Activated T-cell treated with anti-CD3 and anti-CD28 coated beads, Interleukin-2, amount 50 U/mL, for 4 hours (primary cell): ENCODE measurements at regions not wholly inside any gene's neighbourhood (a gene's known extent, or its start where the extent isn't known, plus 50 kb on each side); places are given as distances from the start of the nearest gene placed in this dataset.

Experiments
- ATAC-seq, 2 donors: fragments of 200-7000 bp; cut with Tn5 transposase; one replicate each; pipeline ENCODE4 v1.10.0; 2021
- DNase-seq: peaks from one replicate; pipeline ENCODE4 v3.0.0-alpha.2; 2020
- H3K27me3 Mint-ChIP-seq: one replicate; pipeline ENCODE4 v1.8.0; 2021; ENCODE audit warnings: low read depth, mixed read lengths
- H3K36me3 Mint-ChIP-seq: one replicate; pipeline ENCODE4 v1.8.0; 2022; ENCODE audit warnings: mixed read lengths; ENCODE audit not compliant: insufficient read depth
- H3K4me1 Mint-ChIP-seq: one replicate; pipeline ENCODE4 v1.8.0; 2021; ENCODE audit warnings: low read depth, mixed read lengths
- H3K4me3 Mint-ChIP-seq: one replicate; pipeline ENCODE4 v1.8.0; 2021; ENCODE audit warnings: mild to moderate bottlenecking, moderate library complexity, mixed read lengths
- H3K9me3 Mint-ChIP-seq: one replicate; pipeline ENCODE4 v1.8.0; 2021; ENCODE audit warnings: mixed read lengths

DNA sequence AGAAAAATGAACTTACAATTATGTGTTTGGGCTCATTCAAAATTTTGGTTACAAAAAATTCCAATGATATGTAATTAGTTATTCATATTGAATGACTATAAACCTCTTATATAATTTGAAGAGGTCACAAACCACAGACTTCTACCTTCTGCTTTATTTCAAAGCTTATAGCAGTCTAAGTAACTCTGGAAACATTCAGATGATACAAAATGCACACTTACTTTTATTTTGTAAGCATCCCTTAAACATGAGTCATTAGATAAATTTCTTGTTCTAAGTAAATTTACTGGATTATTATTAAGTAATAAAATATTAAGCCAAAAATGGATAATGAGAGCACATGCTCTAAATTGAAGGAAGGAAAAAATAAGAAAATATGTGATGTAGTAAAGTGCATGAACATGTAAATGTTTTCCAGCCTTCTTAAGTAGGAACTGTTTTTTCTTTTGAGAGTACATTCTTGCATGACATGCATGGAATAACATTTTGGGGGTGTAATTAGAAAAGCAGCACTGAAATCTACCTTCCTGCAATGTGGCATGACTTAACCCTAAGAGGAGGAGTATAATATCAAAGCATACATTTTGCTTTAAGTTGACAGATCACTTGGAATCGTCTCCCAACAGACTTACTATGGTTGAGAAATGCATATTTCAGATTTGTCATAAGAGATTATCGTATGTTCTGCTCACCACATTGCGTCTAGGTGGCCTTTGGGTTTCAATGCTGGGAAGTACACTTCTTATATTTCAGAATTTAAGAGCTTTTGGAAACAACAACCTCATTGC lies 372.7 kb upstream of the HSF2 start:
- peaks cover 4% of the 10 kb centered on the region for H3K4me1 Mint-ChIP-seq
- no peak for DNase-seq
- H3K36me3 Mint-ChIP-seq, result no peaks in the 10 kb centered on the region
- H3K27me3 Mint-ChIP-seq, result no peaks in the 10 kb centered on the region
- ATAC-seq, result no peak
- H3K4me3 Mint-ChIP-seq, result no peak overlapping the region
- H3K9me3 Mint-ChIP-seq, result no peaks in the 10 kb centered on the region

DNA sequence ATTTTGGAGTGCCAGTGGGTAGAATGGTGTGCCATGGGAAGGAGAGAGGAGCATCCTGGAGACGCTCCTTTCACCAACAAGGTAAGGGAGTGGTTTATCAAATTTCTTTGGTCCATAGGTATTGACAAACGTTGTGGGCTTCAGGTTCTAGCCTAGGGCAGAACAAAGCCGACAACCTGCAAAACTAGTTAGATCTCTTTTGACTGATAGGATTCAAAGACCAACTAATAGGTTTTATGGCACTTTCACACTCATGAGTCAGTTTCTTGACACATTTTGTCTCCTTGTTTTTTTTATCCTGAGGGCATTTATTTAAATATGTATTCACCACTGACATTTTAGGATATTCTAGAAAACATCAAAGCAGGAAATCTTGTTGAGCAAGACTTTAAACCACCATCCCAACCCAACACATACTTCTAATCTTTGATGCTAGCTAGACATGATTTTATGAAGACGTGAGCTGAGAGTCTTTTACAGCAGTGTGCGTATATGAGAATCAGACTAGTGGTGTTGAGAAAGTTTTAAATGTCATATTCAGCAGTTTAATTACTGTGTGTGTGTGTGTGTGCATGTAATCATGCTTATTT lies 370.4 kb upstream of the HSF2 start:
- Mint-ChIP-seq H3K4me1 (peaks cover 4% of the 10 kb centered on the region), H3K36me3 (no peaks in the 10 kb centered on the region), H3K27me3 (no peaks in the 10 kb centered on the region), H3K9me3 (no peaks in the 10 kb centered on the region), H3K4me3 (no peak overlapping the region)
- no peak for DNase-seq
- no peak for ATAC-seq

DNA sequence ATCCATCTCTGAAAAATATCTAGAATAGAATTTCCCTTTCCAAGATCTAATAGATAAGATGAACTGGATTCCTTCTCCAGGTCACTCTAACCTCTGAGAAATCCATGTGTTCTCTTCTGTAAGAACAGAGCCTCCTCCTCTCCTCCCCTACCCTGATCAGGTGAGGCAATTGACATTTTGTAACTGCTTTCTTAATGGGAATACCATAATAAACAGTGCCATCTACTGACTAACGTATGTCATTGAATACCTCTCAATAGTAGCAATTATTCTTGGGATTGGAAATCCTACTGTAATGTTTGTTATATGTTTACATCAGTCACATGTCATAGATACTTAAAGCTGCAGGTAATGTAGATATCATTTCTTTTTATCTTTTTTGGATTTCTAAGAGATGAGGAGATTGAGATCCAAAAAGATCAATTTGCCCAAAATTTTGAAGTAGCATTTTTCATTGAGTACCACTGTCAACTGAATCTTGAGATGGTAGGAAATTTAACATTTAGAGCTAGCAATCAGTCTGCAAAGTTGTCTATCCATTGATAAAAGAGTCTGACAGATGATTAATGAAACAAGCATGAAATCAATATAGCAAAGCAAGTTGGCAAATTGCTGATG lies 365.8 kb upstream of the HSF2 start:
- H3K27me3 Mint-ChIP-seq, result no peaks in the 10 kb centered on the region
- no peak overlapping the region for H3K4me3 Mint-ChIP-seq
- H3K9me3 Mint-ChIP-seq, result no peaks in the 10 kb centered on the region
- no peak for DNase-seq
- H3K4me1 Mint-ChIP-seq, result no peaks in the 10 kb centered on the region
- no peaks in the 10 kb centered on the region for H3K36me3 Mint-ChIP-seq
- peak in 1 of 2 donors; percentile 50 for ATAC-seq

DNA sequence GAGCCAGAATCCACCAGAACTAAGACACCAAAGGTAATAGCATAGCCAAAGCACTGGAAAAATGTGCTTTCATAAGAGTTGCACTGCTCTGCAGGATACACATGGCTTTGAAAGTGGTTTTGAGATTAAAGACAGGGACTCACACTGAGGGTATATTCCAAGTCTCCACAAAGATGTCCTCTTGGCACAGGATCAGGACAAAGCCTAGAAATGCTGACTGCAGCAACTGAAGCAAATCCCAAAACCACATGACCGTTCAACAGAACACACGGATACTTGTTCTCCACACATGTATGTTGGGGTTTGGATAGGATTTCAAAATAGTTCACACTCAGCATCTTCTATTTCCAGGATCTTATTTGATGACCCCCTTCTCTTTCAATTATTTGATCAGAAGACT lies 364.3 kb upstream of the HSF2 start:
- DNase-seq (no peak), ATAC-seq (no peak)
- Mint-ChIP-seq H3K36me3 (no peaks in the 10 kb centered on the region), H3K4me3 (no peak overlapping the region), H3K27me3 (no peaks in the 10 kb centered on the region), H3K4me1 (no peaks in the 10 kb centered on the region), H3K9me3 (no peaks in the 10 kb centered on the region)

DNA sequence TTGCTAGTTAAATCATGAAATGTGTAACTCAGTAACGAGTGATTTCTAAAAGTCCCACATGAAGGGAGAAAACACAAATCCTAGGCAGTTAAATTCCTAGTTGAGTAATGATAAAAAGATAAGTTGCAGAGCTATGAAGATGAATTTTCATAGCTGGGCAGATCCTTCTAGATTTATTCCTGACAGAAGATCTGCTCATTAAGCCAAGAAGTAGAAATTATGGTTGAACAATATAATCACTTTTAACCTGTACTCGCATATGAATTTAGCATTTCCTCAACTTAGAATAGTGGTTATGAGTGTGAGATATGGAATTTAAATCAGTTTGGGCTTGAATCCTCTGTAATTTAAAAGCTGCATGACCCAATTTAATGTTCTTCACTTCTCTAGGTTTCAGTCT lies 359.2 kb upstream of the HSF2 start:
- Mint-ChIP-seq H3K36me3 (no peaks in the 10 kb centered on the region), H3K9me3 (no peaks in the 10 kb centered on the region), H3K4me3 (no peak overlapping the region), H3K4me1 (no peaks in the 10 kb centered on the region), H3K27me3 (no peaks in the 10 kb centered on the region)
- DNase-seq (no peak), ATAC-seq (no peak)

DNA sequence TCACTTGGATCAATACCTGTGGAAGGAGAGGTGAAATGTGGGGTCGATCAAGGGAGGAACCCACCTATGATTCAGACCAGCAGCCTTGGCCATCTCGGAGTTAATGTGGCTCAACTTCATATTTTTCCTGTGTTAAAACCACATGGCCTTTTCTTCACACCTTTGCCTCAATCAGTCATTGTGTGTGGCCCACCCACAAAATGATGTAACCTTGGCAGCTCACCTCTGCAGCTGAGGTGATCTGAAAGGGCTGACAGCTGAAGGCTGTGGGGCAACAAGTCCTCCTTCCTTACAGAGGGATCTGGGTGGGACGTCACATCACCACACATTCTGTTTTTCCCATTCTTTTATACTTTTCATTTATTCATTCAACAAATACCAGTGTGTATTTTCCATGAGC lies 357.1 kb upstream of the HSF2 start:
- no peak for DNase-seq
- Mint-ChIP-seq H3K4me1 (no peaks in the 10 kb centered on the region), H3K4me3 (no peak overlapping the region)

DNA sequence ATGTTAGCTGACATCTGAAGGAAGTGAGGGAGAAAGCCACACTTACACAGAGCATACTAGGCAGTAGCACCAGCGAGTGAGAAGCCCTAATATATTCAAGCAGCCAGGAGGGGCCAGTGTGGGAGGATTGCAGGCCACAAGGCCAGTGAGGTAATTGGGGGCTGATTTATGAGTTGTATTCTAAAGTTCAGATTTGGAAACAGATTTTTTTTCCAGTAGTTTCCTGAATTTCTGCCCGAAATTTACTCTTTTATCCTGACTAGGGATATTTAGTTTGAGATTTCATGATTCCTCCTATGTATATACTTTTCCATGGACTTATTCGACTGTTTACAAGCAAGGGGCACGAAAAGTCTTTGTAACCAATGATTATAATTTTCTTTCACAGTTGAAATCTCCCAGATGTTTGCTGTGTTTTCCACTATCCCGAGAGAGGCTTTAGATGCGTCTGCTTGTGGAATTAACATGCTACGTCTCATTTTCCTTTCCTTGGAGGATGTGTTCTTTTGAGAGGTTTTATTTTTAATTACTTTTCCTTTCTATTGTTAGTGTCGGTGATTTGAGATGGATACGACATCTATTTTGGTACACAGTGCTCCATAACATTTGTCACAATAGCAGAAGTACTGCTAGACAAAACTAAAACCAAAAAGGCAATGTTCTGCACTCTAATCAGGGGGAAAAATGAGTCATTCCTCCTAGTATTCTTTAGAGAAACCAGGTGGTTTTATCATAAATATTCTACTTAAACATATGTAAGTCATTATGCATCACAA lies 356.3 kb upstream of the HSF2 start:
- Mint-ChIP-seq H3K4me3 (no peak overlapping the region), H3K9me3 (no peaks in the 10 kb centered on the region), H3K36me3 (no peaks in the 10 kb centered on the region), H3K4me1 (no peaks in the 10 kb centered on the region), H3K27me3 (no peaks in the 10 kb centered on the region)
- ATAC-seq (peak in 1 of 2 donors; percentile 25), DNase-seq (no peak)

More for the DNA sequence above, 357.1 kb upstream of the HSF2 start:
- H3K9me3 Mint-ChIP-seq, result no peaks in the 10 kb centered on the region
- no peaks in the 10 kb centered on the region for H3K36me3 Mint-ChIP-seq
- no peak for ATAC-seq
- H3K27me3 Mint-ChIP-seq, result no peaks in the 10 kb centered on the region

DNA sequence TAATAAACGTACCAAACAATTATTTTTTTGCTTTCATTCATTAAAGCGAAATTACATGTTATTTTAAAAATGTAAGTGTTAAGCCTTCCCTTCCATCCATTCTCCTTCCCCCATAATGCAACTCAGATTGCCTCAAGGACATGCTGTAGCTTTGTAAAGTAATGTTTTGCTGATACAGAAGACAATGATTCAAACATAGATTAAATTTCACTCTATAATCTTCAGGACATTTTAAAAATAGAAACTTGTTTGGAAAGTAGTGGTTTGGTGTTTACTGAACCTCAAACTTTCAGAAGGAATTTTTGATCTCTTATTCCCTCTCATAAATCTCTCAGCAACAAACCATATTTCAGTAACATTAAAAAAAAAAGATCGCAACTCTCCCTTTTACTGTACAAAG lies 350.9 kb upstream of the HSF2 start:
- Mint-ChIP-seq H3K4me3 (no peak overlapping the region), H3K36me3 (no peaks in the 10 kb centered on the region), H3K9me3 (no peaks in the 10 kb centered on the region), H3K27me3 (no peaks in the 10 kb centered on the region), H3K4me1 (no peaks in the 10 kb centered on the region)
- ATAC-seq (no peak), DNase-seq (no peak)

DNA sequence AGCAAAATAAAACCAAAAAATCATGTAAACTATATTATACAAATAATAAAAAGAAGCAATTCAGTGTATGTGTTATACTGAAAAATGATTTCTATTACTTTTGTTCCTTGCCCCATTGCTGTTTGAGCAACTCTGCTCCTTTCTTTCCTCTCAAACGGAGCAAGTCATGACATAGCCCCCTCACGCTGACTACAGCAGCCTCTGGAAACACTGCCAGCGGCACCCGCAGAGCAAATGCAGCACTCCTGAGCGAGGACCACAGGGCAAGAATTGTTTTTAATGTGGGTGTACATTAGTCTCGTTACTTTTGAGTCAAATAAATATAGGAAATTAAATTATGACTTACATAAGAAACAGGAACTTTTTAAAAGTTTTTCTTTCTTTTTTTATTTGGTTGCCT lies 350.1 kb upstream of the HSF2 start:
- Mint-ChIP-seq H3K4me1 (no peaks in the 10 kb centered on the region), H3K9me3 (no peaks in the 10 kb centered on the region), H3K27me3 (no peaks in the 10 kb centered on the region), H3K36me3 (no peaks in the 10 kb centered on the region), H3K4me3 (no peak overlapping the region)
- DNase-seq, result no peak
- ATAC-seq, result no peak

DNA sequence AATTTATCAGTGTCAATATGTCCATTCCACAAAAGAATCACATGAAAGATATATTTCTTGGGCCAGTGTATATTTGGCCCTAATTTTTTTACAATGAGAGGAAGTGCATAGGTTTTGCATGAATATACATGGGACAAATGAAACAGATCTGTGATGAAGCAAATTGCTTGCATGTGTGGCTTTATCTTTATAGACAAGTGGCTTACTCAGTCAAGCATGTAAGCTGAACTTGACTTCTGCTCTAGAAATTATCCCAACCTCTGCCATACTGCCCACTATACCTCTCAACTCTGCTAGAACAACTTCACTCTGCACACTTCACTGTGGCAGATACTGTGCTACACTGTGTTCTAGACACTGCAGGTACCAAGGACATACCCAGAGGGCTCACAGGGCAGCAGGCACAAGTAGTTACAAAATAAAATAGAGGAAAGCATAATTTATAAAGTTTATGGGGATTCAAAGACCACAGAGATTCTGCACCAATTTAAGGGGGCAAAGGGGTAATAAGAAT lies 349.2 kb upstream of the HSF2 start:
- ATAC-seq, result no peak
- DNase-seq, result no peak
- Mint-ChIP-seq H3K36me3 (no peaks in the 10 kb centered on the region), H3K4me3 (no peak overlapping the region), H3K27me3 (no peaks in the 10 kb centered on the region), H3K4me1 (no peaks in the 10 kb centered on the region), H3K9me3 (no peaks in the 10 kb centered on the region)

DNA sequence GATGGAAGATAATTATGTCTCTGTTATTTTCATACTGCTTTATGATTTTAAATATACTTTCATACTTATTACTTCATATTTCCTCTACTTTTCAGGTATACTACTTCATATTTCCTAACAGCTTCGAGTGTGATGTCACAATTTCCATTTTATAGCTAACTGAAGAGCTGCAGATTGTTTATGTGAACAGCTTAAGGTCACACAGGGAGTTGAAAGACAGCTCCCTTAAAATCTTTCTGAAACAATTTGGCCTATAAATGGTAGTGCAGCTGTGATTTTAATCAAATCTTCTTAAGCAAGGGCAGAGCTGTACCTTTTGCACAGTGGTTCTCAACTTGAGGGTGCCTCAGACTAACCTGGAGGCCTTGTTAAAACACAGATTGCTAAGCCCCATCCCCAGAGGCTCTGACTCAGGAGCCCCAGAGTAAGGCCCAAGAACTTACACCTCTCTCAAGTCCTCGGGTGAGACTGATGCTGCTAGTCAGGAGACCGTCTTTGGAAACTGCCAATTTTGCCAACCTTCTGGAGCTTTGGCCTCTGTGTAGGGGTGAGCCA lies 347.0 kb upstream of the HSF2 start:
- no peak for DNase-seq
- Mint-ChIP-seq H3K36me3 (no peaks in the 10 kb centered on the region), H3K4me3 (no peak overlapping the region), H3K9me3 (no peaks in the 10 kb centered on the region), H3K4me1 (no peaks in the 10 kb centered on the region), H3K27me3 (no peaks in the 10 kb centered on the region)
- no peak for ATAC-seq

DNA sequence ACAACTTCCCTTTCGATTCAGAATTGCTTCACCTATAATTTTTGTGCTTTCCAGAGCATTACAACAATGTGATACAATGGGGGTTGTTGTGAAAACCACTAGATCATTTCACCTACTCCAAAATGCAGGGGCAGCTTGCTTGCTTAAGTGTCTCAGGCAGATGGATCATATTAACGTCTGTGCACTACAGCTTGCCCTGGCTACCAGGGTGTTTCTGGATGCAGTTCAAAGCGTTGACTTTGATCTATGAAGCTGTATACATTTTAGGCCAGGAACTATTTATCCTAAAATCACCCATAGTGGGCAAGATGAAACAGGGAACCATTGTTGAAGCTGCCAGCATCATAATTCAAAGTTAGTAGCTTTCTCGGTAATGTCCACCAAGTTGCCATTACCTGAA lies 339.5 kb upstream of the HSF2 start:
- Mint-ChIP-seq H3K9me3 (no peaks in the 10 kb centered on the region), H3K27me3 (no peaks in the 10 kb centered on the region), H3K36me3 (no peaks in the 10 kb centered on the region), H3K4me1 (no peaks in the 10 kb centered on the region), H3K4me3 (no peak overlapping the region)
- DNase-seq (no peak), ATAC-seq (no peak)

DNA sequence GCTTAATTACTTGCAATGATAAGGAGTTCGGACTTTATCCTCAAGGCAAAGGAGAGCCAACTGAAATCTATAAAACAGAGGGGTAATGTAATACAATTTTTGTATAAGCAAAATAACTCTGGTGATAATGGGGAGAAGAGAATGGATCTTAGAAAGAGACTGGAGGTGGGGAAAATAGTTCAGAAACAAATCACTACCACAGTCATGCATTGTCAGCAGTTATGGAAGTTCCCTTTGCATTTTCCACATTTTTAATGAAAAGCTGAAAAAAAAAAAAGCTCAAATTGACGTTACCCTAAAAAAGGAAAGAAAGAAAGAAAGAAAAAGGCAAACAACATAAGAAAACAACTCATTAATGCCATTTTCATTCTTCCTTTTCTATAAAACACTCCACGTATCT lies 337.6 kb upstream of the HSF2 start:
- no peaks in the 10 kb centered on the region for H3K9me3 Mint-ChIP-seq
- ATAC-seq (no peak), DNase-seq (no peak)
- no peak overlapping the region for H3K4me3 Mint-ChIP-seq
- no peaks in the 10 kb centered on the region for H3K27me3 Mint-ChIP-seq
- no peaks in the 10 kb centered on the region for H3K4me1 Mint-ChIP-seq
- H3K36me3 Mint-ChIP-seq, result no peaks in the 10 kb centered on the region

DNA sequence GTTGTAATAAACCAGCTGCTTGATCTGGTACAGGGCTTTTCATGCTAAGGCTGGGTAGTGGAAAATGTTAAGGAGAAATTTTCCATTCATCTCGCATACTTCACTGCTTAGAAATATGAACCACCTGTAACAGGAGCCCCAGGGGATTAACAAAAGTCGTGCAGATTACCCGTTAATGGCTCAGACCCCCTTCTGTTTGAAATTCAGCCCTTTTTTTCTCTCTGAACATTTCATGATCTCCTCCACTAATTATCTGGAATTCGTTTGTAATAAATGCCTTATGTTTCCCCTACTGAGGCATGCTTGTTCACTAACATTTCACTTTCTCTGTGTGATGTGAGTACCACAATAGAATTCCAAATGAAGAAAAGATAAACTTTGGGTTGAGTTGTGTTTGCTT lies 336.4 kb upstream of the HSF2 start:
- H3K27me3 Mint-ChIP-seq, result no peaks in the 10 kb centered on the region
- H3K36me3 Mint-ChIP-seq, result no peaks in the 10 kb centered on the region
- H3K4me3 Mint-ChIP-seq, result no peak overlapping the region
- DNase-seq (no peak), ATAC-seq (no peak)
- no peaks in the 10 kb centered on the region for H3K9me3 Mint-ChIP-seq
- no peaks in the 10 kb centered on the region for H3K4me1 Mint-ChIP-seq
